ENCODE measurements at regions not wholly inside any gene's neighbourhood (a gene's known extent, or its start where the extent isn't known, plus 50 kb on each side); places are given as distances from the start of the nearest gene placed in this dataset.

DNA sequence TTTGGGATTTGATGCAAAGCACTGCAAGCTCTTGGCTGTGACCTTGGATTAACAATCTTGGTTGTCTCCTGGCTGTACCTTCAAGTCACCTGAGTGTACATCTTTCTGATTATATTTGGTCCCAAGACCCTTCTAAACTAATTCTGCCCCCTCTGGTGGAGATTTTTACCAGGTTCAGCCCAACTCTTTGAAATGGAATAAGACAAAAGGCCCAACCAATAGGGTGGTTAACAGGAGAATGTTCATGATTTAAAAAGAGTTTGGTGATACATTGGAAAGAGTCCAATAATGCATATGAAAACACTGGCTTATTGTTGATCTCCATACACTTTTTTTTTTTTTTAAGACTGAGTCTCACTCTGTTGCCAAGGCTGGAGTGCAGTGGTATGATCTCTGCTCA is 77.5 kb upstream of the CD83 start:
- no peak for TF ChIP-seq POLR2A (IDR thresholded peaks at IDR 0.05; ENCODE audit: borderline replicate concordance, extremely low read depth, insufficient read depth, insufficient read length)
- TF ChIP-seq, protein P1, sequence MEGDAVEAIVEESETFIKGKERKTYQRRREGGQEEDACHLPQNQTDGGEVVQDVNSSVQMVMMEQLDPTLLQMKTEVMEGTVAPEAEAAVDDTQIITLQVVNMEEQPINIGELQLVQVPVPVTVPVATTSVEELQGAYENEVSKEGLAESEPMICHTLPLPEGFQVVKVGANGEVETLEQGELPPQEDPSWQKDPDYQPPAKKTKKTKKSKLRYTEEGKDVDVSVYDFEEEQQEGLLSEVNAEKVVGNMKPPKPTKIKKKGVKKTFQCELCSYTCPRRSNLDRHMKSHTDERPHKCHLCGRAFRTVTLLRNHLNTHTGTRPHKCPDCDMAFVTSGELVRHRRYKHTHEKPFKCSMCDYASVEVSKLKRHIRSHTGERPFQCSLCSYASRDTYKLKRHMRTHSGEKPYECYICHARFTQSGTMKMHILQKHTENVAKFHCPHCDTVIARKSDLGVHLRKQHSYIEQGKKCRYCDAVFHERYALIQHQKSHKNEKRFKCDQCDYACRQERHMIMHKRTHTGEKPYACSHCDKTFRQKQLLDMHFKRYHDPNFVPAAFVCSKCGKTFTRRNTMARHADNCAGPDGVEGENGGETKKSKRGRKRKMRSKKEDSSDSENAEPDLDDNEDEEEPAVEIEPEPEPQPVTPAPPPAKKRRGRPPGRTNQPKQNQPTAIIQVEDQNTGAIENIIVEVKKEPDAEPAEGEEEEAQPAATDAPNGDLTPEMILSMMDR (IDR thresholded peaks at IDR 0.05 in 2 of 3, conservative IDR thresholded peaks at IDR 0.05 in 1 of 3; ENCODE audit: borderline replicate concordance in 1 of 3, insufficient read depth in 1 of 3, low read depth in 2 of 3, low read length in 2 of 3) = 0 out of 6 replicates have a peak, but pooled peaks of 1 of the 3 experiments have one; percentile 13
- TF ChIP-seq, protein P2, sequence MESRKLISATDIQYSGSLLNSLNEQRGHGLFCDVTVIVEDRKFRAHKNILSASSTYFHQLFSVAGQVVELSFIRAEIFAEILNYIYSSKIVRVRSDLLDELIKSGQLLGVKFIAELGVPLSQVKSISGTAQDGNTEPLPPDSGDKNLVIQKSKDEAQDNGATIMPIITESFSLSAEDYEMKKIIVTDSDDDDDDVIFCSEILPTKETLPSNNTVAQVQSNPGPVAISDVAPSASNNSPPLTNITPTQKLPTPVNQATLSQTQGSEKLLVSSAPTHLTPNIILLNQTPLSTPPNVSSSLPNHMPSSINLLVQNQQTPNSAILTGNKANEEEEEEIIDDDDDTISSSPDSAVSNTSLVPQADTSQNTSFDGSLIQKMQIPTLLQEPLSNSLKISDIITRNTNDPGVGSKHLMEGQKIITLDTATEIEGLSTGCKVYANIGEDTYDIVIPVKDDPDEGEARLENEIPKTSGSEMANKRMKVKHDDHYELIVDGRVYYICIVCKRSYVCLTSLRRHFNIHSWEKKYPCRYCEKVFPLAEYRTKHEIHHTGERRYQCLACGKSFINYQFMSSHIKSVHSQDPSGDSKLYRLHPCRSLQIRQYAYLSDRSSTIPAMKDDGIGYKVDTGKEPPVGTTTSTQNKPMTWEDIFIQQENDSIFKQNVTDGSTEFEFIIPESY (IDR thresholded peaks at IDR 0.05; ENCODE audit: extremely low read depth, insufficient replicate concordance, low read length) = no peak
- TF ChIP-seq YY1 (IDR thresholded peaks at IDR 0.05; ENCODE audit: extremely low read depth, insufficient replicate concordance, low read depth, low read length) = no peak
- no peak for TF ChIP-seq POLR2AphosphoS5 (IDR thresholded peaks at IDR 0.05; ENCODE audit: low read depth, low read length)
- no peak for TF ChIP-seq ZNF274 (IDR thresholded peaks at IDR 0.05; ENCODE audit: low read depth, low read length)
- no peak for TF ChIP-seq SIN3A (IDR thresholded peaks at IDR 0.05; ENCODE audit: low read depth)
- no peak for TF ChIP-seq EZH2 (IDR thresholded peaks at IDR 0.05)
- no peak for TF ChIP-seq EZH2phosphoT487 (IDR thresholded peaks at IDR 0.05; ENCODE audit: borderline replicate concordance)
- no peak for TF ChIP-seq ELF1 (IDR thresholded peaks at IDR 0.05; ENCODE audit: borderline replicate concordance, low read depth)
- no peak for TF ChIP-seq EGR1 (IDR thresholded peaks at IDR 0.05; ENCODE audit: low read depth)
- no peak for TF ChIP-seq ZFX (IDR thresholded peaks at IDR 0.05)

Measured in HCT116 (cell line).